GM18867 (cell line): ENCODE measurements at regions not wholly inside any gene's neighbourhood (a gene's known extent, or its start where the extent isn't known, plus 50 kb on each side); places are given as distances from the start of the nearest gene placed in this dataset.

Source experiments
- ATAC-seq: cut with Tn5 transposase; IDR thresholded peaks from one replicate; pipeline ENCODE4 v1.9.1; 2021; ENCODE audit warnings: mild to moderate bottlenecking, moderate library complexity; ENCODE audit not compliant: unreplicated experiment

DNA sequence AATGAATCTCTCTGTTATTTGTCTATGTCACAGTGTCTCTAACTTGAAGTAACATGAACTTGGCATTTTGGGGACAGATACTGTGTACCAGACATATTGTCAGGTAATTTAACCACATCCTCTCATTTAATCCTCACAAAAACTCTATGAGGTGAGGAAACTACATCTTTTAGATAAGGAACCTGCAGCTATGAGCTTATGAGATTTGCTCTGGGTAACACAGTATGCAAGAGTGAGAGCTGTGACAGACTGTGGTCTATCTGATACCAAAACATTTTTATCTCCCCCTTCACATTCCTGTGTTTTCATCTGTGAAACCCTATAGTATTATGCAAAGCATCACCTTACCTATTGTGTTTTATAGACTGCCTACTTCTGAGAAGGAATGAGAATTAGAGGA is 58.4 kb upstream of the HS3ST1 start:
- no peak for ATAC-seq

DNA sequence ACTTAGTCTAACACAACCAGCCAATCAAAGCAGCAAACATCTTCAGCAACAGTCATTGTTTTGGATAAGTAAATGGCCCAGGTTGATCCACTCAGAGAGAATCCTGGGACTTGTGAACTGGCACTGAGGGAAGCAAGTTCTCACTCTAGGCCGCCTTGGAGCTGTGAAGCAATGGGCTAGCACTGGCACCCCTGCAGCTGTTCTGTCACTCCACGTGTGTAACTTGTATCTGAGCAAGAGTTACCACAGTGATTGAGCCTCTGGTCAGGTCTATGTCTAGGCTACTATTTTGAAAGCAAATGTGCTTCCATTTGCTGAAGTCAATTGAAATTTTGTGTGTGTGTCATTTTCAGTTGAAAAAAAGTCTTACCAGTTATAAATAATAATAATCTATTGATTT is 57.2 kb upstream of the HS3ST1 start:
- no peak for ATAC-seq

DNA sequence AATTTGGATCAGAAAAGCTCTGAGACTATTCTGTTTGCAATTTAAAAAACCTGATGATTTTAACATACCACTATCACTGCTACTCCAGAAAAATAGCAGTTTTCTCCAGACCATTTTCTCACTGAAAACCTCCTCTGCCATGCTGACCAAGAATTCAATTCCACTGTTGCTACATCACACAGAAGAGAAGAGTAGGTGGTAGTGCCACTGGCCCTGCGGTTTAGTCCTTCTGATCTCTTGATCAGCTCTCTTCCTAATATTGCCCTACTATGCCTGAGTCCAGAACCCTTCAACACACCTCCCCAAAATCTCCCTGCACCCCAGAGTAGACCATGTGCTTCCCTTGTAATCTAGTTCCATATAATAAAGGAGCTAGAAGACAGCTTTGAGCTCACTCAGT is 55.8 kb upstream of the HS3ST1 start:
- ATAC-seq, result no peak

DNA sequence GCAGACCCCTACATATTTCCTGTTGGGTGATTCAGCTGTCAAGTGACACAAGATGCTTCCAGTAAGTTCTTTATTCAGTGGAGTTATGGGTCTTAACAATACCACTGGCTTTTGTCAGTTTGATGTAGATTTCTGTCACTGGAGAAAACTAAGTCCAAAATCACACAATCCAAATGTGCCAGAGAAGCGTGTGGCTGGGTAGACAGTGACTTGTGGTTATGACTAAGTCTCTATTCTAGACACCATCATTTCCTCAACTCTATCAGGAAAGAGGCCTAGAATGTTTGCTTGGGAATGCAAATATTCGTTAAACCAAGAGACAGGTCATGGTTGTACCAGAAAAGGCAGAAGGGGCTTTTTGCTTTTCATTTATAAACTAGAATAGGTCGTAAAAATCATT is 54.4 kb upstream of the HS3ST1 start:
- ATAC-seq, result no peak

DNA sequence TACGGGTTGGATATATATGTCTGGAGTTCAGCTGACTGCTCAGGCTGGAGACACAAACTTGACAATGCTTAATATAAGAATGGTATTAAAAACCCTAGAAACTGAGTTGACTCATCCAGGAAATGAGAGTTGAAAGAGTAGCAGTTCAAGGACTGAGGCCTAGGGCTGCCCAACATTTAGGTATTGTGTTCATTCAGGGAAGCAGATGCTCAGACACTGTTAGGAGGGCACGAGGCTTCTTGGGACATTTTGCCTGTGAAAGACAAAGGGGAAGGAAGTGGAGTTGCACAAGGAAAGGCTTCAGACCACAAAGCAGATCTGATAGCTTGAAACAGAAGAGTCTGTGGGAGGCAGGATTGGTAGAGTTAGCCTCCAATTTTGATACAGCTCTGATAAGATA is 52.0 kb upstream of the HS3ST1 start:
- ATAC-seq, result peak; percentile 90
